SK-N-MC (cell line): ENCODE measurements at regions not wholly inside any gene's neighbourhood (a gene's known extent, or its start where the extent isn't known, plus 50 kb on each side); places are given as distances from the start of the nearest gene placed in this dataset.

Source experiments
- EZH2 ChIP-seq: fragments of 200-600 bp; sonication (generic); IDR thresholded peaks from one replicate; pipeline ENCODE4 v1.6.1; 2017; ENCODE audit warnings: antibody characterized with exemption
- POLR2AphosphoS5 ChIP-seq: IDR thresholded peaks from 2 replicates; pipeline ENCODE4 v1.6.1; 2012; ENCODE audit warnings: mild to moderate bottlenecking, low read depth, low read length, borderline replicate concordance

GRCh38 chr16:79408355-79408754 lies 192.2 kb downstream of the MAF start:
- no peak for TF ChIP-seq POLR2AphosphoS5
- no peak for TF ChIP-seq EZH2
